ENCODE measurements at regions not wholly inside any gene's neighbourhood (a gene's known extent, or its start where the extent isn't known, plus 50 kb on each side); places are given as distances from the start of the nearest gene placed in this dataset.

- no peak overlapping the region for H2AFZ ChIP-seq (ENCODE audit: low read length)
- H3K36me3 ChIP-seq (ENCODE audit: low read depth, low read length): no peaks in the 10 kb centered on the region
- intact Hi-C loops (cut with micrococcal nuclease): no loop called here
- H3K27me3 ChIP-seq (ENCODE audit: low read length): no peaks in the 10 kb centered on the region
- no peaks in the 10 kb centered on the region for H3K9me3 ChIP-seq (ENCODE audit: low read length)
- H3K4me2 ChIP-seq (ENCODE audit: low read length): no peak overlapping the region
- DNase-seq: no peak
- H3K27ac ChIP-seq (ENCODE audit: low read length): no peak overlapping the region
- no TSS peak for BruUV-seq (replicated peaks)
- no peaks in the 10 kb centered on the region for H3K4me1 ChIP-seq (ENCODE audit: insufficient read depth, low read length)
- no peaks in the 10 kb centered on the region for H4K20me1 ChIP-seq (ENCODE audit: low read length)
- ChIA-PET CTCF (no interaction called here), POLR2A (ENCODE audit: unreplicated experiment) (no interaction called here)
- no peaks in the 10 kb centered on the region for H3K79me2 ChIP-seq (ENCODE audit: low read length)
- H3K9ac ChIP-seq (ENCODE audit: low read length): no peak overlapping the region
- no peak for ATAC-seq
- H3K4me3 ChIP-seq (ENCODE audit: low read length): no peak overlapping the region
- no peaks in the 10 kb centered on the region for H3K9me2 ChIP-seq (replicated peaks; ENCODE audit: low read length)
- TF ChIP-seq EZH2 (IDR thresholded peaks at IDR 0.05; ENCODE audit: low read length, unreplicated experiment): no peak
- no peak for TF ChIP-seq EZH2phosphoT487 (IDR thresholded peaks at IDR 0.05; ENCODE audit: borderline replicate concordance, low read length)
- TF ChIP-seq, protein P1, sequence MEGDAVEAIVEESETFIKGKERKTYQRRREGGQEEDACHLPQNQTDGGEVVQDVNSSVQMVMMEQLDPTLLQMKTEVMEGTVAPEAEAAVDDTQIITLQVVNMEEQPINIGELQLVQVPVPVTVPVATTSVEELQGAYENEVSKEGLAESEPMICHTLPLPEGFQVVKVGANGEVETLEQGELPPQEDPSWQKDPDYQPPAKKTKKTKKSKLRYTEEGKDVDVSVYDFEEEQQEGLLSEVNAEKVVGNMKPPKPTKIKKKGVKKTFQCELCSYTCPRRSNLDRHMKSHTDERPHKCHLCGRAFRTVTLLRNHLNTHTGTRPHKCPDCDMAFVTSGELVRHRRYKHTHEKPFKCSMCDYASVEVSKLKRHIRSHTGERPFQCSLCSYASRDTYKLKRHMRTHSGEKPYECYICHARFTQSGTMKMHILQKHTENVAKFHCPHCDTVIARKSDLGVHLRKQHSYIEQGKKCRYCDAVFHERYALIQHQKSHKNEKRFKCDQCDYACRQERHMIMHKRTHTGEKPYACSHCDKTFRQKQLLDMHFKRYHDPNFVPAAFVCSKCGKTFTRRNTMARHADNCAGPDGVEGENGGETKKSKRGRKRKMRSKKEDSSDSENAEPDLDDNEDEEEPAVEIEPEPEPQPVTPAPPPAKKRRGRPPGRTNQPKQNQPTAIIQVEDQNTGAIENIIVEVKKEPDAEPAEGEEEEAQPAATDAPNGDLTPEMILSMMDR (conservative IDR thresholded peaks at IDR 0.05; ENCODE audit: low read depth, low read length): no peak
- H3F3A ChIP-seq (ENCODE audit: low read length, unreplicated experiment): no peaks in the 10 kb centered on the region
Observed at GRCh38 chr4:161238033-161238432, 925.8 kb downstream of the FSTL5 start.

DNA sequence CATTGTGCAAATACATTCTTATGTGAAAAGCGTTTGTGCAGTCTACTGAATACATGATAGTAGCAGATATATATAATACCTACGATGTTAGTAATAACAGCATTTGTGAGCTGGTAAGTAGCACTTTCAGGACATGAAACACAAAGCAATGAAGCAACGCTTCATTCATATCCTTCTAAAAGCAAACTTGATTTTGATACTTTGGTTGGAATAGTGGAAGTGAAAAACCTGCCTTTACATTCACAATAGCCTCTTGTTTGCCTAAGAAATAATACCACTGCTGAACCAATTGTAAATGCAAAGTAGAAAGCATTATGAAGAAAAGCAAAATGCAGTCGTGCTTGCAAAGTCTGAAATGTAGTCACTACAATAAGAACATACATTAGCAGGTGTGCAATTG is 926.3 kb downstream of the FSTL5 start:
- no peaks in the 10 kb centered on the region for H3K36me3 ChIP-seq (ENCODE audit: low read depth, low read length)
- H3K79me2 ChIP-seq (ENCODE audit: low read length): no peaks in the 10 kb centered on the region
- no peaks in the 10 kb centered on the region for H4K20me1 ChIP-seq (ENCODE audit: low read length)
- no peak overlapping the region for H2AFZ ChIP-seq (ENCODE audit: low read length)
- no peak for TF ChIP-seq EZH2 (IDR thresholded peaks at IDR 0.05; ENCODE audit: low read length, unreplicated experiment)
- H3K4me3 ChIP-seq (ENCODE audit: low read length): no peak overlapping the region
- no peaks in the 10 kb centered on the region for H3F3A ChIP-seq (ENCODE audit: low read length, unreplicated experiment)
- ATAC-seq (no peak), DNase-seq (no peak)
- no peaks in the 10 kb centered on the region for H3K9me3 ChIP-seq (ENCODE audit: low read length)
- ChIA-PET POLR2A (ENCODE audit: unreplicated experiment) (no interaction called here), CTCF (no interaction called here)
- no TSS peak for BruUV-seq (replicated peaks)
- H3K4me2 ChIP-seq (ENCODE audit: low read length): no peak overlapping the region
- no peak overlapping the region for H3K9ac ChIP-seq (ENCODE audit: low read length)
- no peaks in the 10 kb centered on the region for H3K27me3 ChIP-seq (ENCODE audit: low read length)
- H3K9me2 ChIP-seq (replicated peaks; ENCODE audit: low read length): no peaks in the 10 kb centered on the region
- no peak overlapping the region for H3K27ac ChIP-seq (ENCODE audit: low read length)
- no peaks in the 10 kb centered on the region for H3K4me1 ChIP-seq (ENCODE audit: insufficient read depth, low read length)
- intact Hi-C loops (cut with micrococcal nuclease): no loop called here

DNA sequence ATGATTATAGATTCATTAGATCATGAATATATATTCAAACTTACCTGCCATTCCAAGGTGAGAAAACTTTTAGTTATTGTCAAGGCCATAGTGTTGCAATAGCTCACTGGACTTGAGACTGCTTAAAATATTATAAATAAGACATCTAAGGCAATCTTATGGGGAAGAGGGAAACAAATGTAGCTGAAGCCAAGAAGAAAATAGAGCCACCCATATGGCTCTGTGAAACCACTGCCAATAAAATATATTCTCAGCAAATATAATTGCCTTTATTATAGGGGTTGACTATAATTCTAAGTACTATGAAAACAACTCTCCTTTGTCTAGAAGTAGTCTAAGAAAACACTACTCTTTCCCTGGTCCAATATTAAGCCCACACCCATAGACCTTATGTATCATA is 938.5 kb downstream of the FSTL5 start:
- Histone ChIP-seq H3K9ac (ENCODE audit: low read length) (no peak overlapping the region), H2AFZ (ENCODE audit: low read length) (no peak overlapping the region), H3K36me3 (ENCODE audit: low read depth, low read length) (no peaks in the 10 kb centered on the region), H3K27ac (ENCODE audit: low read length) (no peak overlapping the region), H3K79me2 (ENCODE audit: low read length) (no peaks in the 10 kb centered on the region), H3K4me3 (ENCODE audit: low read length) (no peak overlapping the region), H3K4me2 (ENCODE audit: low read length) (no peak overlapping the region), H3K27me3 (ENCODE audit: low read length) (no peaks in the 10 kb centered on the region), H4K20me1 (ENCODE audit: low read length) (no peaks in the 10 kb centered on the region), H3F3A (ENCODE audit: low read length, unreplicated experiment) (no peaks in the 10 kb centered on the region), H3K4me1 (ENCODE audit: insufficient read depth, low read length) (no peaks in the 10 kb centered on the region), H3K9me2 (replicated peaks; ENCODE audit: low read length) (no peaks in the 10 kb centered on the region), H3K9me3 (ENCODE audit: low read length) (no peaks in the 10 kb centered on the region)
- ATAC-seq: no peak
- intact Hi-C loops (cut with micrococcal nuclease): no loop called here
- DNase-seq: no peak
- no TSS peak for BruUV-seq (replicated peaks)
- ChIA-PET POLR2A (ENCODE audit: unreplicated experiment) (no interaction called here), CTCF (no interaction called here)
- TF ChIP-seq, protein P1 (conservative IDR thresholded peaks at IDR 0.05; ENCODE audit: low read depth, low read length): no peak
- TF ChIP-seq EZH2 (IDR thresholded peaks at IDR 0.05; ENCODE audit: low read length, unreplicated experiment): no peak
- TF ChIP-seq EZH2phosphoT487 (IDR thresholded peaks at IDR 0.05; ENCODE audit: borderline replicate concordance, low read length): no peak

Measured in PC-3 (cell line).